Activated CD4-positive, alpha-beta T cell treated with anti-CD3 and anti-CD28 coated beads for 1 hour (primary cell): ENCODE measurements at regions not wholly inside any gene's neighbourhood (a gene's known extent, or its start where the extent isn't known, plus 50 kb on each side); places are given as distances from the start of the nearest gene placed in this dataset.

Source experiments
- DNase-seq: peaks from one replicate; pipeline ENCODE4 v3.0.0-alpha.2; 2020

- DNase-seq: no peak
Observed at GRCh38 chr12:111194703-111195051, 174.2 kb downstream of the PHETA1 start.

- DNase-seq: no peak
Observed at GRCh38 chr12:111193977-111194702, 174.8 kb downstream of the PHETA1 start.

GRCh38 chr12:111193496-111193895, 175.4 kb downstream of the PHETA1 start:
- DNase-seq: no peak

- no peak for DNase-seq
Observed at GRCh38 chr12:111193067-111193466, 175.8 kb downstream of the PHETA1 start.

- DNase-seq: no peak
Observed at GRCh38 chr12:111192647-111193046, 176.2 kb downstream of the PHETA1 start.

GRCh38 chr12:111190741-111191526, 178.0 kb downstream of the PHETA1 start:
- no peak for DNase-seq

GRCh38 chr12:111189792-111190191, 179.1 kb downstream of the PHETA1 start:
- no peak for DNase-seq

- no peak for DNase-seq
Observed at GRCh38 chr12:111188436-111188835, 180.5 kb downstream of the PHETA1 start.

GRCh38 chr12:111186347-111186746, 182.5 kb downstream of the PHETA1 start:
- DNase-seq: no peak

GRCh38 chr12:111185889-111186227, 183.0 kb downstream of the PHETA1 start:
- no peak for DNase-seq

- DNase-seq: no peak
Observed at GRCh38 chr12:111185206-111185888, 183.5 kb downstream of the PHETA1 start.

GRCh38 chr12:111184161-111184560, 184.7 kb downstream of the PHETA1 start:
- no peak for DNase-seq

- DNase-seq: no peak
Observed at GRCh38 chr12:111183094-111183493, 185.8 kb downstream of the PHETA1 start.

- DNase-seq: no peak
Observed at GRCh38 chr12:111182382-111182781, 186.5 kb downstream of the PHETA1 start.

GRCh38 chr12:111181143-111181726, 187.7 kb downstream of the PHETA1 start:
- DNase-seq: no peak

- DNase-seq: no peak
Observed at GRCh38 chr12:111180426-111181142, 188.3 kb downstream of the PHETA1 start.

GRCh38 chr12:111178181-111179081, 190.5 kb downstream of the PHETA1 start:
- no peak for DNase-seq

- DNase-seq: no peak
Observed at GRCh38 chr12:111175396-111176094, 193.3 kb downstream of the PHETA1 start.

GRCh38 chr12:111174961-111175345, 193.9 kb downstream of the PHETA1 start:
- DNase-seq: no peak

GRCh38 chr12:111174251-111174960, 194.5 kb downstream of the PHETA1 start:
- DNase-seq: no peak

GRCh38 chr12:111173836-111174235, 195.1 kb downstream of the PHETA1 start:
- no peak for DNase-seq
